ENCODE measurements at regions not wholly inside any gene's neighbourhood (a gene's known extent, or its start where the extent isn't known, plus 50 kb on each side); places are given as distances from the start of the nearest gene placed in this dataset.

- TF ChIP-seq CTCF (IDR thresholded peaks at IDR 0.05) = no peak
- no peak for TF ChIP-seq POLR2A (IDR thresholded peaks at IDR 0.05)
These were observed 135.7 kb downstream of the CMPK2 start for GRCh38 chr2:6730003-6730402.

GRCh38 chr2:6730649-6731532 lies 134.8 kb downstream of the CMPK2 start:
- no peaks in the 10 kb centered on the region for H3K4me1 ChIP-seq
- no peak for DNase-seq
- TF ChIP-seq POLR2A (IDR thresholded peaks at IDR 0.05) (no peak), CTCF (IDR thresholded peaks at IDR 0.05) (no peak)
- no peak overlapping the region for H3K27ac ChIP-seq
- H3K4me3 ChIP-seq = no peak overlapping the region
- no peaks in the 10 kb centered on the region for H3K36me3 ChIP-seq
- H3K9me3 ChIP-seq = no peaks in the 10 kb centered on the region
- H3K27me3 ChIP-seq = no peaks in the 10 kb centered on the region

More at GRCh38 chr2:6730003-6730402, 135.7 kb downstream of the CMPK2 start:
- H3K9me3 ChIP-seq = no peaks in the 10 kb centered on the region
- no peaks in the 10 kb centered on the region for H3K36me3 ChIP-seq
- H3K27ac ChIP-seq = no peak overlapping the region
- H3K4me1 ChIP-seq = no peaks in the 10 kb centered on the region
- H3K4me3 ChIP-seq = no peak overlapping the region
- H3K27me3 ChIP-seq = no peaks in the 10 kb centered on the region
- no peak for DNase-seq

- Histone ChIP-seq H3K27me3 (no peaks in the 10 kb centered on the region), H3K9me3 (no peaks in the 10 kb centered on the region), H3K27ac (no peak overlapping the region), H3K36me3 (no peaks in the 10 kb centered on the region), H3K4me1 (no peaks in the 10 kb centered on the region), H3K4me3 (no peak overlapping the region)
- DNase-seq = no peak
- TF ChIP-seq POLR2A (IDR thresholded peaks at IDR 0.05) (no peak), CTCF (IDR thresholded peaks at IDR 0.05) (no peak)
These were observed 126.2 kb downstream of the CMPK2 start for GRCh38 chr2:6739547-6739946.

GRCh38 chr2:6741229-6741628 lies 124.5 kb downstream of the CMPK2 start:
- H3K27ac ChIP-seq = no peak overlapping the region
- no peak overlapping the region for H3K4me3 ChIP-seq
- no peaks in the 10 kb centered on the region for H3K9me3 ChIP-seq
- no peak for DNase-seq
- H3K4me1 ChIP-seq = no peaks in the 10 kb centered on the region
- no peaks in the 10 kb centered on the region for H3K36me3 ChIP-seq
- H3K27me3 ChIP-seq = no peaks in the 10 kb centered on the region
- no peak for TF ChIP-seq POLR2A (IDR thresholded peaks at IDR 0.05)
- no peak for TF ChIP-seq CTCF (IDR thresholded peaks at IDR 0.05)

DNA sequence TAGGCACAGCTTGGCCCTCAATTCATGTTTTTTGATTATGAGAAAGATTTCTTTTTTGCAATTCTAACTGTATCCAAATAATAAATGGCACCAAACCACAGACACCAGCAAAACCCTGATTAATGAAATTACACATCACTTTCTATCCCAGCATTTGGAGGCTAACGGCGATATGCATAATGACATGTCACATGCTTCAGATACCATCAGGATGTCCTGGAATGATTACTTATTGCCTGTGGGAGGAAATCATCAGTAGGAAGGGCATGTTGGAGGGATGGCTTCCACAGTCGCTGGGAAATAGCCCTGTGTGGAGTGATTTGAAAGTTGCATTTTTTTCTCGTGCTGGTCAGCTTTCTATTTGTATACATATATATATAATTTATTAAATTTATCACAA lies 121.7 kb downstream of the CMPK2 start:
- no peaks in the 10 kb centered on the region for H3K4me1 ChIP-seq
- no peak overlapping the region for H3K27ac ChIP-seq
- no peaks in the 10 kb centered on the region for H3K9me3 ChIP-seq
- H3K36me3 ChIP-seq = no peaks in the 10 kb centered on the region
- no peak for TF ChIP-seq CTCF (IDR thresholded peaks at IDR 0.05)
- no peak for TF ChIP-seq POLR2A (IDR thresholded peaks at IDR 0.05)
- H3K27me3 ChIP-seq = no peaks in the 10 kb centered on the region
- no peak for DNase-seq
- H3K4me3 ChIP-seq = no peak overlapping the region

Data from Peyer's patch (tissue), 4 donors.